ENCODE measurements at regions not wholly inside any gene's neighbourhood (a gene's known extent, or its start where the extent isn't known, plus 50 kb on each side); places are given as distances from the start of the nearest gene placed in this dataset.
"Not testable (repeated sequence)": the region's sequence is repeated elsewhere in the genome, so short reads cannot be mapped to it uniquely, and the experiment has no call there.

GRCh38 chr2:7094231-7094741 is 177.1 kb downstream of the RNF144A start:
- no peak for DNase-seq (ENCODE audit: insufficient read length, low spot score)
- FAIRE-seq: no peak

GRCh38 chr2:7096726-7097352 is 179.6 kb downstream of the RNF144A start:
- no peak for DNase-seq (ENCODE audit: insufficient read length, low spot score)
- no peak for FAIRE-seq

GRCh38 chr2:7097353-7097895 is 180.2 kb downstream of the RNF144A start:
- DNase-seq (ENCODE audit: insufficient read length, low spot score) (peak; percentile 60), FAIRE-seq (peak; percentile 85)

GRCh38 chr2:7098816-7099215 is 181.6 kb downstream of the RNF144A start:
- FAIRE-seq (no peak), DNase-seq (ENCODE audit: insufficient read length, low spot score) (no peak)

- not testable (repeated sequence) for DNase-seq (ENCODE audit: insufficient read length, low spot score); FAIRE-seq
Measured at GRCh38 chr2:7099687-7100086, 182.5 kb downstream of the RNF144A start.

GRCh38 chr2:7102826-7103225 is 185.6 kb downstream of the RNF144A start:
- FAIRE-seq (no peak), DNase-seq (ENCODE audit: insufficient read length, low spot score) (no peak)

- FAIRE-seq: no peak
- no peak for DNase-seq (ENCODE audit: insufficient read length, low spot score)
Measured at GRCh38 chr2:7108792-7109532, 191.8 kb downstream of the RNF144A start.

- FAIRE-seq (no peak), DNase-seq (ENCODE audit: insufficient read length, low spot score) (no peak)
Measured at GRCh38 chr2:7109533-7109885, 192.3 kb downstream of the RNF144A start.

GRCh38 chr2:7111626-7112025 is 194.4 kb downstream of the RNF144A start:
- DNase-seq (ENCODE audit: insufficient read length, low spot score): no peak

GRCh38 chr2:7115364-7115763 is 198.2 kb downstream of the RNF144A start:
- DNase-seq (ENCODE audit: insufficient read length, low spot score) (no peak), FAIRE-seq (no peak)

More at GRCh38 chr2:7111626-7112025, 194.4 kb downstream of the RNF144A start:
- no peak for FAIRE-seq

GRCh38 chr2:7115906-7116305 is 198.7 kb downstream of the RNF144A start:
- DNase-seq (ENCODE audit: insufficient read length, low spot score) (no peak), FAIRE-seq (no peak)

- FAIRE-seq: no peak
Measured at GRCh38 chr2:7116511-7116910, 199.3 kb downstream of the RNF144A start.

GRCh38 chr2:7117076-7117475 is 199.9 kb downstream of the RNF144A start:
- no peak for DNase-seq (ENCODE audit: insufficient read length, low spot score)
- FAIRE-seq: no peak

More at GRCh38 chr2:7116511-7116910, 199.3 kb downstream of the RNF144A start:
- DNase-seq (ENCODE audit: insufficient read length, low spot score): no peak

- FAIRE-seq (no peak), DNase-seq (ENCODE audit: insufficient read length, low spot score) (no peak)
Measured at GRCh38 chr2:7118606-7119131, 201.5 kb downstream of the RNF144A start.

- no peak for FAIRE-seq
Measured at GRCh38 chr2:7119132-7119835, 202.1 kb downstream of the RNF144A start.

GRCh38 chr2:7121851-7122250 is 204.6 kb downstream of the RNF144A start:
- FAIRE-seq (no peak), DNase-seq (ENCODE audit: insufficient read length, low spot score) (no peak)

More at GRCh38 chr2:7119132-7119835, 202.1 kb downstream of the RNF144A start:
- no peak for DNase-seq (ENCODE audit: insufficient read length, low spot score)

- no peak for DNase-seq (ENCODE audit: insufficient read length, low spot score)
Measured at GRCh38 chr2:7127156-7127555, 209.9 kb downstream of the RNF144A start.

GRCh38 chr2:7127687-7128086 is 210.5 kb downstream of the RNF144A start:
- FAIRE-seq: no peak
- no peak for DNase-seq (ENCODE audit: insufficient read length, low spot score)

More at GRCh38 chr2:7127156-7127555, 209.9 kb downstream of the RNF144A start:
- FAIRE-seq: no peak

GRCh38 chr2:7131261-7131660 is 214.0 kb downstream of the RNF144A start:
- FAIRE-seq: no peak

GRCh38 chr2:7132753-7133152 is 215.5 kb downstream of the RNF144A start:
- DNase-seq (ENCODE audit: insufficient read length, low spot score) (no peak), FAIRE-seq (no peak)

More at GRCh38 chr2:7131261-7131660, 214.0 kb downstream of the RNF144A start:
- no peak for DNase-seq (ENCODE audit: insufficient read length, low spot score)

- no peak for DNase-seq (ENCODE audit: insufficient read length, low spot score)
- FAIRE-seq: no peak
Measured at GRCh38 chr2:7133521-7133920, 216.3 kb downstream of the RNF144A start.

All from GM19239 (cell line).